ENCODE measurements at regions not wholly inside any gene's neighbourhood (a gene's known extent, or its start where the extent isn't known, plus 50 kb on each side); places are given as distances from the start of the nearest gene placed in this dataset.

DNA sequence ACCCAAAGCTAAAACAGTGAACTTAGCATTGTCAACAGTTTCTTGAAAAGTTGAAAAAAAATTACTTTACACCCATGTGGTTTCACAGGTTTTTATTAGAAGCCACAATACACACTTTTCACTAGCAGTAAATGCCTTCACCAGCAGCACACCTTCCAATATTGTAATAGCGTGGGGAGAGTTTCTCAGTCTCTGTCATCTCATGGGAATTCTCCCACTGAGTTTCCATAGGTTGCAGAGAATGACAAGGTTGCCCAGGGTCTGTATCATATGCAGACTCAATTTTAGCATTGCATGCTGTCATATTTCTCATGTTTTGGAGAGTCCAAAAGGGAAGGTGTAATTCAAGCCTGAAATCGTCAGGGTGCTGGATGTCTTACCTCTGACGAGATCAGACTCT lies 486.1 kb upstream of the TENM3 start:
- Histone ChIP-seq H3K36me3 (ENCODE audit: insufficient read depth, low read length) (no peaks in the 10 kb centered on the region), H2AFZ (ENCODE audit: low read length) (no peak overlapping the region), H3K27ac (ENCODE audit: low read depth, low read length) (no peak overlapping the region), H3K4me1 (ENCODE audit: insufficient read depth, low read length) (peaks cover 12% of the 10 kb centered on the region), H3K27me3 (ENCODE audit: insufficient read depth, low read length) (no peaks in the 10 kb centered on the region), H3K4me2 (ENCODE audit: insufficient read depth, low read length) (no peak overlapping the region), H4K20me1 (ENCODE audit: insufficient read depth, low read length) (no peaks in the 10 kb centered on the region), H3K9me3 (ENCODE audit: low read depth, low read length) (no peaks in the 10 kb centered on the region), H3K4me3 (ENCODE audit: insufficient read depth, low read length) (no peak overlapping the region), H3K79me2 (ENCODE audit: insufficient read depth, low read length) (no peaks in the 10 kb centered on the region)
- no peak for DNase-seq (ENCODE audit: insufficient read length, low spot score, missing footprints)
- no peak for TF ChIP-seq CTCF (IDR thresholded peaks at IDR 0.05; ENCODE audit: extremely low read depth, low read depth, low read length)

- H3K36me3 ChIP-seq (ENCODE audit: insufficient read depth, low read length): no peaks in the 10 kb centered on the region
- no peaks in the 10 kb centered on the region for H3K9me3 ChIP-seq (ENCODE audit: low read depth, low read length)
- no peak overlapping the region for H3K27ac ChIP-seq (ENCODE audit: low read depth, low read length)
- H4K20me1 ChIP-seq (ENCODE audit: insufficient read depth, low read length): no peaks in the 10 kb centered on the region
- no peaks in the 10 kb centered on the region for H3K27me3 ChIP-seq (ENCODE audit: insufficient read depth, low read length)
- no peak overlapping the region for H3K4me3 ChIP-seq (ENCODE audit: insufficient read depth, low read length)
- TF ChIP-seq CTCF (IDR thresholded peaks at IDR 0.05; ENCODE audit: extremely low read depth, low read depth, low read length): no peak
- DNase-seq (ENCODE audit: insufficient read length, low spot score, missing footprints): no peak
- H2AFZ ChIP-seq (ENCODE audit: low read length): no peak overlapping the region
- peaks cover 12% of the 10 kb centered on the region for H3K4me1 ChIP-seq (ENCODE audit: insufficient read depth, low read length)
- H3K4me2 ChIP-seq (ENCODE audit: insufficient read depth, low read length): no peak overlapping the region
- H3K79me2 ChIP-seq (ENCODE audit: insufficient read depth, low read length): no peaks in the 10 kb centered on the region
Measured at GRCh38 chr4:181757910-181758660, 485.1 kb upstream of the TENM3 start.

- H4K20me1 ChIP-seq (ENCODE audit: insufficient read depth, low read length): no peaks in the 10 kb centered on the region
- DNase-seq (ENCODE audit: insufficient read length, low spot score, missing footprints): no peak
Measured at GRCh38 chr4:181760560-181760959, 482.6 kb upstream of the TENM3 start.

More at GRCh38 chr4:181760560-181760959, 482.6 kb upstream of the TENM3 start:
- Histone ChIP-seq H3K36me3 (ENCODE audit: insufficient read depth, low read length) (no peaks in the 10 kb centered on the region), H3K79me2 (ENCODE audit: insufficient read depth, low read length) (no peaks in the 10 kb centered on the region), H3K9me3 (ENCODE audit: low read depth, low read length) (no peaks in the 10 kb centered on the region), H3K27ac (ENCODE audit: low read depth, low read length) (no peak overlapping the region), H2AFZ (ENCODE audit: low read length) (no peak overlapping the region), H3K27me3 (ENCODE audit: insufficient read depth, low read length) (no peaks in the 10 kb centered on the region), H3K4me1 (ENCODE audit: insufficient read depth, low read length) (peaks cover 12% of the 10 kb centered on the region), H3K4me2 (ENCODE audit: insufficient read depth, low read length) (no peak overlapping the region), H3K4me3 (ENCODE audit: insufficient read depth, low read length) (no peak overlapping the region)
- TF ChIP-seq CTCF (IDR thresholded peaks at IDR 0.05; ENCODE audit: extremely low read depth, low read depth, low read length): no peak
